Glutamatergic neuron (in vitro differentiated cells): ENCODE measurements at regions not wholly inside any gene's neighbourhood (a gene's known extent, or its start where the extent isn't known, plus 50 kb on each side); places are given as distances from the start of the nearest gene placed in this dataset.

Experiments
- DNase-seq: peaks from one replicate; pipeline ENCODE4 v3.0.0; 2022
- H3K27ac Mint-ChIP-seq: one replicate; pipeline ENCODE4 v1.8.0; 2020; ENCODE audit warnings: mild to moderate bottlenecking, mixed read lengths, inconsistent platforms; ENCODE audit not compliant: unreplicated experiment
- H3K27me3 Mint-ChIP-seq: one replicate; pipeline ENCODE4 v1.8.0; 2020; ENCODE audit warnings: mild to moderate bottlenecking, moderate library complexity, mixed read lengths, inconsistent platforms; ENCODE audit not compliant: unreplicated experiment
- H3K36me3 Mint-ChIP-seq: one replicate; pipeline ENCODE4 v1.8.0; 2020; ENCODE audit warnings: mild to moderate bottlenecking, mixed read lengths, inconsistent platforms; ENCODE audit not compliant: unreplicated experiment
- H3K4me1 Mint-ChIP-seq: one replicate; pipeline ENCODE4 v1.8.0; 2020; ENCODE audit warnings: mild to moderate bottlenecking, low read depth, mixed read lengths, inconsistent platforms; ENCODE audit not compliant: unreplicated experiment
- H3K4me3 Mint-ChIP-seq: one replicate; pipeline ENCODE4 v1.8.0; 2020; ENCODE audit warnings: mild to moderate bottlenecking, mixed read lengths, inconsistent platforms; ENCODE audit not compliant: unreplicated experiment
- H3K9me3 Mint-ChIP-seq: one replicate; pipeline ENCODE4 v1.8.0; 2020; ENCODE audit warnings: mild to moderate bottlenecking, moderate library complexity, mixed read lengths, inconsistent platforms; ENCODE audit not compliant: unreplicated experiment
- CTCF ChIP-seq: fragments of 200-600 bp; sonication (generic); IDR thresholded peaks from one replicate; pipeline ENCODE4 v1.5.0; 2021; ENCODE audit not compliant: partially characterized antibody, unreplicated experiment

DNA sequence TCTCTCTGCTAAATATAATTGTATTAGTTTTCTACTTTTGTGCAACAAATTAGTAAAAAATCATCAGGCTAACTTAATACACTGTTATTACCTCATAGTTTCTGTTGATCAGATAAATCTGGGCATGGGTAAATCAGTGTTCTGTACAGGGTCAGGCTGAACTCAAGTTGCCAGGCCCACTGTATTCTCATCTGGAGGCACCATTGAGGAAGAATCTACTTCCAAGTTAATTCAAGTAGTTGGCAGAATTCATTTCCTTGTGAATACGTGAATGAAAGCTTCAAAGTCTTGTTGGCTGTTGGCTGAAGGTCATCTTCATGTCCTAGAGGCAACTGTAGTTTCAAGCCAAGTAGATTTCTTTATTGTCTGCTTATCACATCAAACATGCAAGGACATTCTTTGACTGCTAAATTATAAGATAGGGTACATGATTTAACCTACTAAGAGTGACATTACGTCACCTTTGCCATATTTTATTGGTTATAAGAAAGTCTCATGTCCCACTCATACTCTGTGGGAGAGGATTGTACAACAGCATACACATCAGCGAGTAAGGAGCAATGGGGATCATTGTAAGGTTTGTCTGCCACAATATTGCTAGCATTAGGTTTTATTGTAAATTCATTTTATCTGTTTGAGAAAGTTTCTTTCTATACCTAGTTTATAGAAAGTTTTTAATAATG, 1219.0 kb downstream of the ARAP2 start:
- H3K27ac Mint-ChIP-seq = no peak overlapping the region
- no peak for TF ChIP-seq CTCF
- H3K27me3 Mint-ChIP-seq = peaks cover 2% of the 10 kb centered on the region
- no peak for DNase-seq
- no peaks in the 10 kb centered on the region for H3K4me1 Mint-ChIP-seq
- peaks cover 1% of the 10 kb centered on the region for H3K9me3 Mint-ChIP-seq
- H3K4me3 Mint-ChIP-seq = no peak overlapping the region
- H3K36me3 Mint-ChIP-seq = no peaks in the 10 kb centered on the region

- H3K4me3 Mint-ChIP-seq = no peak overlapping the region
- H3K9me3 Mint-ChIP-seq = peaks cover 2% of the 10 kb centered on the region
- no peaks in the 10 kb centered on the region for H3K27me3 Mint-ChIP-seq
- no peaks in the 10 kb centered on the region for H3K4me1 Mint-ChIP-seq
- no peak for DNase-seq
- H3K27ac Mint-ChIP-seq = no peak overlapping the region
- TF ChIP-seq CTCF = no peak
- peaks cover 1% of the 10 kb centered on the region for H3K36me3 Mint-ChIP-seq
These were observed 1206.1 kb downstream of the ARAP2 start for GRCh38 chr4:35038079-35038805.

GRCh38 chr4:35038845-35039244, 1205.5 kb downstream of the ARAP2 start:
- no peak for TF ChIP-seq CTCF
- no peak for DNase-seq
- no peaks in the 10 kb centered on the region for H3K27me3 Mint-ChIP-seq
- no peaks in the 10 kb centered on the region for H3K4me1 Mint-ChIP-seq
- H3K4me3 Mint-ChIP-seq = no peak overlapping the region
- no peaks in the 10 kb centered on the region for H3K36me3 Mint-ChIP-seq
- peaks cover 2% of the 10 kb centered on the region for H3K9me3 Mint-ChIP-seq
- H3K27ac Mint-ChIP-seq = no peak overlapping the region

GRCh38 chr4:35052546-35052945, 1191.8 kb downstream of the ARAP2 start:
- Mint-ChIP-seq H3K9me3 (no peaks in the 10 kb centered on the region), H3K4me3 (no peak overlapping the region), H3K4me1 (no peaks in the 10 kb centered on the region), H3K27ac (no peak overlapping the region), H3K36me3 (no peaks in the 10 kb centered on the region), H3K27me3 (no peaks in the 10 kb centered on the region)
- no peak for DNase-seq
- TF ChIP-seq CTCF = no peak

GRCh38 chr4:35063031-35063570, 1181.2 kb downstream of the ARAP2 start:
- Mint-ChIP-seq H3K36me3 (no peaks in the 10 kb centered on the region), H3K9me3 (no peaks in the 10 kb centered on the region), H3K27ac (no peak overlapping the region), H3K4me3 (no peak overlapping the region), H3K27me3 (no peaks in the 10 kb centered on the region), H3K4me1 (peaks cover 2% of the 10 kb centered on the region)
- DNase-seq = no peak
- TF ChIP-seq CTCF = no peak
